H9 (cell line): ENCODE measurements at regions not wholly inside any gene's neighbourhood (a gene's known extent, or its start where the extent isn't known, plus 50 kb on each side); places are given as distances from the start of the nearest gene placed in this dataset.

Experiments used
- DNase-seq: peaks from one replicate; pipeline ENCODE4 v3.0.0-alpha.2; 2017
- H2AFZ ChIP-seq: one replicate; pipeline ENCODE4 v1.6.1; 2013; ENCODE audit warnings: mild to moderate bottlenecking, low read length, control low read depth, moderate library complexity
- H2AK5ac ChIP-seq: 2 replicates; pipeline ENCODE4 v1.6.1; 2013; ENCODE audit warnings: low read length, control low read depth, mixed read lengths; ENCODE audit not compliant: insufficient read length
- H2BK120ac ChIP-seq: one replicate; pipeline ENCODE4 v1.6.1; 2013; ENCODE audit warnings: low read depth, mild to moderate bottlenecking, low read length, control low read depth, inconsistent platforms; ENCODE audit not compliant: poor library complexity, severe bottlenecking
- H2BK12ac ChIP-seq: 2 replicates; pipeline ENCODE4 v1.6.1; 2013; ENCODE audit warnings: low read length, control low read depth, mixed read lengths, low read depth; ENCODE audit not compliant: insufficient read length
- H2BK15ac ChIP-seq: 2 replicates; pipeline ENCODE4 v1.6.1; 2013; ENCODE audit warnings: low read depth, low read length, control low read depth
- H2BK20ac ChIP-seq: one replicate; pipeline ENCODE4 v1.6.1; 2013; ENCODE audit warnings: low read depth, mild to moderate bottlenecking, low read length, control low read depth, inconsistent platforms; ENCODE audit not compliant: poor library complexity, severe bottlenecking
- H2BK5ac ChIP-seq: 2 replicates; pipeline ENCODE4 v1.6.1; 2013; ENCODE audit warnings: low read length, control low read depth, mixed read lengths; ENCODE audit not compliant: insufficient read length
- H3K14ac ChIP-seq: 2 replicates; pipeline ENCODE4 v1.6.1; 2013; ENCODE audit warnings: low read length, control low read depth; ENCODE audit not compliant: insufficient read depth
- H3K18ac ChIP-seq: 2 replicates; pipeline ENCODE4 v1.6.1; 2013; ENCODE audit warnings: low read depth, mild to moderate bottlenecking, mixed read lengths, low read length, control low read depth; ENCODE audit not compliant: insufficient read length
- H3K23ac ChIP-seq: 2 replicates; pipeline ENCODE4 v1.6.1; 2013; ENCODE audit warnings: low read length, control low read depth, mixed read lengths, low read depth; ENCODE audit not compliant: insufficient read length
- H3K23me2 ChIP-seq: 2 replicates; pipeline ENCODE4 v1.6.1; 2013; ENCODE audit warnings: low read depth, mild to moderate bottlenecking, mixed read lengths, low read length, control low read depth; ENCODE audit not compliant: insufficient read length, poor library complexity, severe bottlenecking
- H3K27ac ChIP-seq: 2 replicates; pipeline ENCODE4 v1.5.1; 2013; ENCODE audit warnings: low read length, control low read depth, mixed read lengths, low read depth; ENCODE audit not compliant: insufficient read length
- H3K27me3 ChIP-seq: 2 replicates; pipeline ENCODE4 v1.6.1; 2013; ENCODE audit warnings: low read length, control low read depth, inconsistent platforms; ENCODE audit not compliant: insufficient read depth
- H3K4ac ChIP-seq: 2 replicates; pipeline ENCODE4 v1.6.1; 2013; ENCODE audit warnings: low read depth, mild to moderate bottlenecking, control low read depth, inconsistent platforms, low read length, moderate library complexity
- H3K4me1 ChIP-seq: 2 replicates; pipeline ENCODE4 v1.6.1; 2013; ENCODE audit warnings: low read length, control low read depth, inconsistent platforms; ENCODE audit not compliant: insufficient read depth
- H3K4me2 ChIP-seq: 2 replicates; pipeline ENCODE4 v1.6.1; 2013; ENCODE audit warnings: low read length, control low read depth, mixed read lengths; ENCODE audit not compliant: insufficient read length, insufficient read depth
- H3K56ac ChIP-seq: 2 replicates; pipeline ENCODE4 v1.6.1; 2013; ENCODE audit warnings: low read depth, mild to moderate bottlenecking, mixed read lengths, low read length, control low read depth; ENCODE audit not compliant: insufficient read length
- H3K79me1 ChIP-seq: 2 replicates; pipeline ENCODE4 v1.6.1; 2013; ENCODE audit warnings: low read depth, mild to moderate bottlenecking, moderate library complexity, low read length, control low read depth, inconsistent platforms; ENCODE audit not compliant: insufficient read depth, poor library complexity, severe bottlenecking
- H3K79me2 ChIP-seq: 2 replicates; pipeline ENCODE4 v1.6.1; 2013; ENCODE audit warnings: low read length, control low read depth, inconsistent platforms; ENCODE audit not compliant: insufficient read depth
- H3K9ac ChIP-seq: 2 replicates; pipeline ENCODE4 v1.6.1; 2013; ENCODE audit warnings: low read length, control low read depth, mixed read lengths; ENCODE audit not compliant: insufficient read length; ENCODE audit errors: extremely low read depth
- H3K9me3 ChIP-seq: one replicate; pipeline ENCODE4 v1.6.1; 2013; ENCODE audit warnings: low read depth, low read length, inconsistent platforms; ENCODE audit not compliant: control insufficient read depth
- H3T11ph ChIP-seq: one replicate; pipeline ENCODE4 v1.6.1; 2013; ENCODE audit warnings: mild to moderate bottlenecking, low read length, control low read depth, inconsistent platforms
- H4K20me1 ChIP-seq: one replicate; pipeline ENCODE4 v1.6.1; 2013; ENCODE audit not compliant: control insufficient read depth, insufficient read length, insufficient read depth
- H4K5ac ChIP-seq: 2 replicates; pipeline ENCODE4 v1.6.1; 2013; ENCODE audit warnings: low read depth, mild to moderate bottlenecking, mixed read lengths, low read length, control low read depth; ENCODE audit not compliant: insufficient read length
- H4K8ac ChIP-seq: replicated peaks from 2 replicates; pipeline ENCODE4 v1.6.1; 2013; ENCODE audit warnings: low read length, control low read depth, mixed read lengths, low read depth; ENCODE audit not compliant: insufficient read length
- H4K91ac ChIP-seq: 2 replicates; pipeline ENCODE4 v1.6.1; 2013; ENCODE audit warnings: low read depth, mild to moderate bottlenecking, moderate library complexity, mixed read lengths, low read length, control low read depth; ENCODE audit not compliant: insufficient read length
- H3K27ac Mint-ChIP-seq, 3 experiments: 2 replicates in 2 of 3; 3 replicates in 1 of 3; pipeline ENCODE4 v1.8.0; 2020 to 2021; ENCODE audit warnings: mixed read lengths in 3 of 3, mild to moderate bottlenecking in 1 of 3, moderate library complexity in 1 of 3
- H3K27me3 Mint-ChIP-seq: 2 replicates; pipeline ENCODE4 v1.8.0; 2021; ENCODE audit warnings: low read depth, mild to moderate bottlenecking, moderate library complexity, mixed read lengths
- H3K36me3 Mint-ChIP-seq, 3 experiments: 2 replicates in 2 of 3; 3 replicates in 1 of 3; pipeline ENCODE4 v1.8.0; 2020 to 2021; ENCODE audit warnings: low read depth in 3 of 3, mixed read lengths in 3 of 3; ENCODE audit not compliant: insufficient read depth in 1 of 3
- H3K4me1 Mint-ChIP-seq, 2 experiments: 2 replicates each; pipeline ENCODE4 v1.8.0; 2020; ENCODE audit warnings: mixed read lengths in 2 of 2
- H3K4me3 Mint-ChIP-seq, 2 experiments: 2 replicates in 1 of 2; 3 replicates in 1 of 2; pipeline ENCODE4 v1.8.0; 2020 to 2021; ENCODE audit warnings: mild to moderate bottlenecking in 2 of 2, mixed read lengths in 2 of 2, moderate library complexity in 1 of 2
- H3K9me3 Mint-ChIP-seq, 2 experiments: 2 replicates in 1 of 2; 3 replicates in 1 of 2; pipeline ENCODE4 v1.8.0; 2020; ENCODE audit warnings: mild to moderate bottlenecking in 2 of 2, mixed read lengths in 2 of 2, moderate library complexity in 1 of 2
- WGBS: extraction: QIAGEN DNeasy Blood & Tissue Kit; methylation state at CpG from one replicate; pipeline ENCODE4 v1.1.7; 2013; ENCODE audit warnings: missing lambda C conversion rate, low lambda C conversion rate, mixed read lengths; ENCODE audit not compliant: insufficient read length; ENCODE audit errors: extremely low coverage; 5-methylcytosine and 5-hydroxymethylcytosine counted together
- TF ChIP-seq, protein P1 (sequence below): fragments of 200-600 bp; sonication (generic); conservative IDR thresholded peaks from 3 replicates; pipeline ENCODE4 v1.8.0; 2021; ENCODE audit warnings: antibody characterized with exemption, mild to moderate bottlenecking

DNA sequence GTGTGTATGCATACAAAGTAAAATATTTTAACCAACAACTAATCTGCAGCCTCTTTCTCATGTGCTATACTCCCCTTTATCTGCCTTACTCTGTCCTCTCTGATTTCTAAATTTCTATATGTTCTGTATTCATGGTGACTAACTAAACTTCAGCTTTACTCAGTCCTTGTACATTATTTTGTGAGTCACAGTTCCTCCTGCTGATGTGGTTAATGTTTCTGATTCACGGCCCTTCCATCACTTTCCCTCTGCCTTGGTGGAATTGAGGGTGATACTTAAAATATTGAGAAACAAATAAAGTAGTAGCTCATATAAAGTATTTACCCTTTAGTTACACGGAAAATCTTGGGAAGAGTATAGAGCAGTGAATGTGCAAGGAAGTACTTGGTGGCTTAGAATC, 899.1 kb upstream of the ZWINT start:
- no peak overlapping the region for H2BK12ac ChIP-seq
- H3K27me3 ChIP-seq, result no peaks in the 10 kb centered on the region
- no peak overlapping the region for H4K5ac ChIP-seq
- no peak overlapping the region for H2AK5ac ChIP-seq
- no peak overlapping the region for H3K18ac ChIP-seq
- H3K14ac ChIP-seq, result no peak overlapping the region
- H3K27me3 Mint-ChIP-seq, result no peaks in the 10 kb centered on the region; the same call in 1 of the 2 replicates
- no CpG with 5 or more reads among the region's 2 CpGs for WGBS
- H3K27ac ChIP-seq, result no peak overlapping the region
- no peak overlapping the region for H2BK5ac ChIP-seq
- H3K4me2 ChIP-seq, result no peak overlapping the region
- no peak overlapping the region for H3K27ac Mint-ChIP-seq
- no peaks in the 10 kb centered on the region for H3K36me3 Mint-ChIP-seq
- H4K8ac ChIP-seq, result no peak overlapping the region
- no peak overlapping the region for H2BK120ac ChIP-seq
- H3K4me1 Mint-ChIP-seq, result peaks cover 0 to 3% of the 10 kb centered on the region in 2 experiments; a peak in 1 of 4 replicates
- H3K9me3 ChIP-seq, result no peaks in the 10 kb centered on the region
- DNase-seq, result no peak
- no peak overlapping the region for H3T11ph ChIP-seq
- H3K79me2 ChIP-seq, result no peaks in the 10 kb centered on the region
- H3K4me1 ChIP-seq, result no peaks in the 10 kb centered on the region
- no peak overlapping the region for H3K56ac ChIP-seq
- no peaks in the 10 kb centered on the region for H4K20me1 ChIP-seq
- H3K79me1 ChIP-seq, result no peaks in the 10 kb centered on the region
- no peak overlapping the region for H3K23ac ChIP-seq
- H2BK20ac ChIP-seq, result no peak overlapping the region
- H3K9ac ChIP-seq, result no peak overlapping the region
- no peak overlapping the region for H3K4ac ChIP-seq
- H2BK15ac ChIP-seq, result no peak overlapping the region
- H2AFZ ChIP-seq, result no peak overlapping the region
- H4K91ac ChIP-seq, result no peak overlapping the region
- TF ChIP-seq, protein P1, sequence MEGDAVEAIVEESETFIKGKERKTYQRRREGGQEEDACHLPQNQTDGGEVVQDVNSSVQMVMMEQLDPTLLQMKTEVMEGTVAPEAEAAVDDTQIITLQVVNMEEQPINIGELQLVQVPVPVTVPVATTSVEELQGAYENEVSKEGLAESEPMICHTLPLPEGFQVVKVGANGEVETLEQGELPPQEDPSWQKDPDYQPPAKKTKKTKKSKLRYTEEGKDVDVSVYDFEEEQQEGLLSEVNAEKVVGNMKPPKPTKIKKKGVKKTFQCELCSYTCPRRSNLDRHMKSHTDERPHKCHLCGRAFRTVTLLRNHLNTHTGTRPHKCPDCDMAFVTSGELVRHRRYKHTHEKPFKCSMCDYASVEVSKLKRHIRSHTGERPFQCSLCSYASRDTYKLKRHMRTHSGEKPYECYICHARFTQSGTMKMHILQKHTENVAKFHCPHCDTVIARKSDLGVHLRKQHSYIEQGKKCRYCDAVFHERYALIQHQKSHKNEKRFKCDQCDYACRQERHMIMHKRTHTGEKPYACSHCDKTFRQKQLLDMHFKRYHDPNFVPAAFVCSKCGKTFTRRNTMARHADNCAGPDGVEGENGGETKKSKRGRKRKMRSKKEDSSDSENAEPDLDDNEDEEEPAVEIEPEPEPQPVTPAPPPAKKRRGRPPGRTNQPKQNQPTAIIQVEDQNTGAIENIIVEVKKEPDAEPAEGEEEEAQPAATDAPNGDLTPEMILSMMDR, result no peak
- no peaks in the 10 kb centered on the region for H3K23me2 ChIP-seq
- no peak overlapping the region for H3K4me3 Mint-ChIP-seq
- H3K9me3 Mint-ChIP-seq, result no peaks in the 10 kb centered on the region
